HCT116 (cell line): ENCODE measurements at regions not wholly inside any gene's neighbourhood (a gene's known extent, or its start where the extent isn't known, plus 50 kb on each side); places are given as distances from the start of the nearest gene placed in this dataset.
A peak's percentile ranks its signal among the peaks of the same experiment; 100 is the strongest.

ENCODE experiments used
- ATAC-seq: fragments of 200-7000 bp; cut with Tn5 transposase; 2 replicates; pipeline ENCODE4 v1.9.1; 2020; ENCODE audit warnings: mild to moderate bottlenecking, moderate library complexity
- BruUV-seq: library from RNA; stranded (reverse); fragments of 400-500 nt; replicated peaks from 2 replicates; lab custom pipeline; 2021; lab: Mats Ljungman, UMichigan
- CTCF ChIA-PET: fragments of 300-600 bp; sonication (Branson Sonifier 250); formaldehyde crosslinking; loops from one replicate; lab custom pipeline; 2021; ENCODE audit warnings: antibody characterized with exemption; lab: Charles Lee
- POLR2A ChIA-PET: fragments of 300-600, 350-600 bp; sonication (Branson Sonifier 250); formaldehyde crosslinking; loops from one replicate; lab custom pipeline; 2021; ENCODE audit warnings: antibody characterized with exemption; lab: Charles Lee
- RAD21 ChIA-PET, 2 experiments: fragments of 300-600 bp; sonication (Branson Sonifier 250); formaldehyde crosslinking; loops; one replicate each; lab custom pipeline; 2023; ENCODE audit warnings: low total read pairs in 2 of 2; ENCODE audit not compliant: uncharacterized antibody in 2 of 2, unreplicated experiment in 2 of 2, low non-redundant PET in 1 of 2; lab: Charles Lee
- DNase-seq: peaks from one replicate; pipeline ENCODE4 v3.0.0-alpha.2; 2010; ENCODE audit warnings: low read depth, low spot score
- H2AFZ ChIP-seq: fragments of 200-600 bp; shearing (Covaris generic), sonication (generic); 2 replicates; pipeline ENCODE4 v1.6.1; 2017; ENCODE audit warnings: low read depth, mixed run types, mixed read lengths, antibody characterized with exemption, low read length; ENCODE audit not compliant: poor library complexity, severe bottlenecking
- H3K27ac ChIP-seq: 2 replicates; pipeline ENCODE4 v1.5.1; 2012; ENCODE audit warnings: low read depth, low read length
- H3K27me3 ChIP-seq: fragments of 200-600 bp; sonication (generic); 2 replicates; pipeline ENCODE4 v1.6.1; 2016; ENCODE audit warnings: mixed run types, low read length, mixed read lengths; ENCODE audit not compliant: insufficient read depth
- H3K36me3 ChIP-seq, 2 experiments: fragments of 200-500 bp in 1 of 2; fragments of 200-600 bp in 1 of 2; sonication (Bioruptor generic) in 1 of 2; sonication (generic) in 1 of 2; 2 replicates each; pipeline versions ENCODE4 v1.5.1 to v1.6.1; 2014 to 2016; ENCODE audit warnings: low read length in 2 of 2, inconsistent platforms in 1 of 2, mixed read lengths in 1 of 2, mixed run types in 1 of 2; ENCODE audit not compliant: insufficient read depth in 2 of 2, control insufficient read depth in 1 of 2
- H3K4me1 ChIP-seq, 2 experiments: fragments of 200-600 bp in 1 of 2; sonication (generic) in 1 of 2; 2 replicates each; pipeline versions ENCODE4 v1.5.1 to v1.6.1; 2012 to 2017; ENCODE audit warnings: low read length in 2 of 2, inconsistent platforms in 1 of 2, mild to moderate bottlenecking in 1 of 2, mixed read lengths in 1 of 2, mixed run types in 1 of 2, moderate library complexity in 1 of 2; ENCODE audit not compliant: insufficient read depth in 2 of 2, control insufficient read depth in 1 of 2
- H3K4me2 ChIP-seq: fragments of 200-600 bp; sonication (generic); 2 replicates; pipeline ENCODE4 v1.6.1; 2017; ENCODE audit warnings: mixed run types, low read length, mixed read lengths
- H3K4me3 ChIP-seq, 2 experiments: fragments of 200-600 bp in 1 of 2; sonication (generic) in 1 of 2; replicated peaks in 1 of 2; 2 replicates each; pipeline ENCODE4 v1.5.1; 2011 to 2016; ENCODE audit warnings: low read length in 2 of 2, control low read depth in 1 of 2, low read depth in 1 of 2, mild to moderate bottlenecking in 1 of 2, mixed read lengths in 1 of 2, mixed run types in 1 of 2
- H3K79me2 ChIP-seq: fragments of 200-600 bp; sonication (generic); 2 replicates; pipeline ENCODE4 v1.6.1; 2017; ENCODE audit warnings: mild to moderate bottlenecking, mixed run types, low read length, moderate library complexity, mixed read lengths; ENCODE audit not compliant: insufficient read depth
- H3K9ac ChIP-seq: fragments of 200-600 bp; sonication (generic); 2 replicates; pipeline ENCODE4 v1.6.1; 2016; ENCODE audit warnings: low read length, mixed read lengths
- H3K9me2 ChIP-seq: fragments of 200-600 bp; sonication (generic), shearing (Covaris generic); 2 replicates; pipeline ENCODE4 v1.6.1; 2017; ENCODE audit warnings: mixed run types, mild to moderate bottlenecking, moderate library complexity; ENCODE audit not compliant: insufficient read depth
- H3K9me3 ChIP-seq, 2 experiments: fragments of 200-500 bp in 1 of 2; fragments of 200-600 bp in 1 of 2; sonication (Bioruptor generic) in 1 of 2; sonication (generic) in 1 of 2; 2 replicates each; pipeline ENCODE4 v1.6.1; 2014 to 2017; ENCODE audit warnings: low read length in 2 of 2, mixed read lengths in 2 of 2, inconsistent platforms in 1 of 2, low read depth in 1 of 2, mild to moderate bottlenecking in 1 of 2, mixed run types in 1 of 2, moderate library complexity in 1 of 2; ENCODE audit not compliant: control insufficient read depth in 1 of 2, insufficient read depth in 1 of 2
- H4K20me1 ChIP-seq: fragments of 200-600 bp; sonication (generic), shearing (Covaris generic); 2 replicates; pipeline ENCODE4 v1.6.1; 2017; ENCODE audit warnings: mixed run types, mild to moderate bottlenecking, moderate library complexity; ENCODE audit not compliant: insufficient read depth
- CBX3 ChIP-seq: IDR thresholded peaks from 2 replicates; pipeline ENCODE4 v1.6.1; 2012; ENCODE audit warnings: low read depth
- CEBPB ChIP-seq: IDR thresholded peaks from 2 replicates; pipeline ENCODE4 v1.6.1; 2012; ENCODE audit warnings: low read depth
- FOSL1 ChIP-seq: IDR thresholded peaks from 2 replicates; pipeline ENCODE4 v1.6.1; 2012; ENCODE audit warnings: low read depth
- JUND ChIP-seq: IDR thresholded peaks from 2 replicates; pipeline ENCODE4 v1.6.1; 2012
- POLR2A ChIP-seq: IDR thresholded peaks from 2 replicates; pipeline ENCODE4 v1.7.0; 2011; ENCODE audit warnings: borderline replicate concordance; ENCODE audit not compliant: insufficient read depth, insufficient read length; ENCODE audit errors: extremely low read depth
- POLR2AphosphoS5 ChIP-seq: IDR thresholded peaks from 2 replicates; pipeline ENCODE4 v1.6.1; 2011; ENCODE audit warnings: mild to moderate bottlenecking, low read depth, low read length, moderate library complexity
- SIN3A ChIP-seq: IDR thresholded peaks from 2 replicates; pipeline ENCODE4 v1.6.1; 2012; ENCODE audit warnings: low read depth
- SP1 ChIP-seq: IDR thresholded peaks from 2 replicates; pipeline ENCODE4 v1.6.1; 2012; ENCODE audit warnings: low read depth
- TCF7L2 ChIP-seq: IDR thresholded peaks from 2 replicates; pipeline ENCODE4 v1.7.0; 2011; ENCODE audit warnings: borderline replicate concordance, inconsistent platforms; ENCODE audit not compliant: insufficient read depth, insufficient read length; ENCODE audit errors: extremely low read depth
- ZNF274 ChIP-seq: fragments of 200-500 bp; sonication (Bioruptor generic); IDR thresholded peaks from 2 replicates; pipeline ENCODE4 v1.6.1; 2014; ENCODE audit warnings: mild to moderate bottlenecking, low read depth, low read length, inconsistent platforms
- intact Hi-C: fragments of 100-400 bp; cut with micrococcal nuclease; formaldehyde crosslinking; loops from 2 replicates; pipeline ENCODE4 v1.10.0; 2022
- TF ChIP-seq, protein P1 (sequence below): IDR thresholded peaks from 2 replicates; pipeline ENCODE4 v1.6.1; 2012
- TF ChIP-seq, protein P2 (sequence below), 3 experiments: fragments of 200-600 bp in 1 of 3; sonication (generic) in 1 of 3; IDR thresholded peaks in 2 of 3; conservative IDR thresholded peaks in 1 of 3; 2 replicates each; pipeline ENCODE4 v1.5.1; 2012 to 2017; ENCODE audit warnings: low read depth in 2 of 3, low read length in 2 of 3, antibody characterized with exemption in 1 of 3, borderline replicate concordance in 1 of 3, control low read depth in 1 of 3, mild to moderate bottlenecking in 1 of 3, mixed read lengths in 1 of 3, mixed run types in 1 of 3, moderate library complexity in 1 of 3; ENCODE audit not compliant: insufficient read depth in 1 of 3
- TF ChIP-seq, protein P3 (sequence below): IDR thresholded peaks from 2 replicates; pipeline ENCODE4 v1.6.1; 2012; ENCODE audit warnings: low read depth
- TF ChIP-seq, protein P4 (sequence below): IDR thresholded peaks from 2 replicates; pipeline ENCODE4 v1.6.1; 2012

DNA sequence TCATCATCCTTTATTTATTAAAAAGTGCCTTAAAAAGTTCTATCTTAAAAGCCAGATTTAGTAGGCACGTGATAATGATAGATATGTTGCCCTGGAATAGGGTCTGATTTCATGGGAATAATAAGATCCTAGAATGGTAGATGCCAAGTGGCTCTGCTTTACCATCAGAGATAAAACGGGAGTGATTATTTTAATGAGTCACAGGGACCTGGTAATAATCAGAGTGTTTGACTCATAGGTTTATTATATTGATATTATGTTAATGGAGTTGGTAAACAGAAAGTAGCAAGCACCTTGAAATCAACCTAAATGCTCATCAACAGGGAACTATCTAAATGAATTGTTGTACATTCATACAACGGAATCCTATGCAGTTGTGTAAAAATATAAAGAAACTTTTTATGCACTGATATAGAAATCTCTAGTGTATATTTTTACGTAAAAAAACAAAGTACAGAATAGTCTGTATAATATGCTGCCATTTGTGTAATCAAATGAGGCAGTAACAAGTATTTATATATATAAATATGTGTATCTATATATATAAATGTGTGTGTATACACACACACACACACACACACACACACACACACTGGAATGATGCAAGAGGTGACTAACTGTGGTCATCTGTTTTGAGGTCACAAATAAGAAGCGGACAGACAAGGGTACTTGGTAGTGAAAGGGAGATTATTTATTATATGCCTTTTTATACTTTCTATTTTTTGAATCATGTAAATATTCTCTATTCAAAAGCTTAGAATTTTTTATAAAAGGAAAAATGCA is 78.6 kb upstream of the DYNC1I1 start:
- POLR2A ChIA-PET: no interaction called here
- Histone ChIP-seq H3K27me3 (no peaks in the 10 kb centered on the region), H3K4me3 (no peak overlapping the region), H3K36me3 (no peaks in the 10 kb centered on the region), H3K9me2 (no peaks in the 10 kb centered on the region), H4K20me1 (no peaks in the 10 kb centered on the region), H3K79me2 (no peaks in the 10 kb centered on the region), H2AFZ (no peak overlapping the region), H3K27ac (no peak overlapping the region), H3K4me1 (no peaks in the 10 kb centered on the region), H3K4me2 (no peak overlapping the region), H3K9ac (no peak overlapping the region), H3K9me3 (no peaks in the 10 kb centered on the region)
- TF ChIP-seq JUND (0 out of 2 replicates have a peak, but pooled peaks have one; percentile 6), CEBPB (peak; percentile 68; the same call in 1 of the 2 replicates), SIN3A (no peak), FOSL1 (peak; percentile 27)
- TF ChIP-seq, protein P1, sequence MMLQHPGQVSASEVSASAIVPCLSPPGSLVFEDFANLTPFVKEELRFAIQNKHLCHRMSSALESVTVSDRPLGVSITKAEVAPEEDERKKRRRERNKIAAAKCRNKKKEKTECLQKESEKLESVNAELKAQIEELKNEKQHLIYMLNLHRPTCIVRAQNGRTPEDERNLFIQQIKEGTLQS: no peak
- DNase-seq: peak; percentile 19
- BruUV-seq: no TSS peak
- CTCF ChIA-PET: interaction anchor here (1.1 to 6.1 kb wide), 4 partner anchors 7 to 231 kb away, joined by 3 to 64 read pairs (median 6); no protein-coding TSS in a partner anchor
- intact Hi-C loops: no loop called here
- no peak for ATAC-seq
- RAD21 ChIA-PET: no interaction called here

DNA sequence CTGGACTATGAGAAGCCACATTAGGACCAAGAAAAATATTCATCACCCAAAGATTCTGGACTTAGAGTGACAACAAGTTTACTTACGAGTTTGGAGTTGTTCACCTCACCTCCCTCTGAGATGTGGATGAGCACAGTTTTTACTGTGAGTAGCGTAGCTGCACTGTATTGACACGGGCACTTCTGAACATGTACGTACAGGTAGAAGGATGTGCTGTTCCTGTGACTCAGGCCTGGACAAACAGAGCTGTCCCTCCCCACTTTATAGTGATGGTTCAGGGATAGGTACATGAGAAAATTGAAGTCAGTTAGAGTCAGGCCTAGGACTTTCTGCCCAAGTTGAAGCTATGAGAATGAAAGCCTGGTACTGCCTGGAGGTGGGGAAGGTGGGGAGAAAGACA is 80.9 kb upstream of the DYNC1I1 start:
- H3K79me2 ChIP-seq: no peaks in the 10 kb centered on the region
- H3K4me1 ChIP-seq: no peaks in the 10 kb centered on the region
- no peak overlapping the region for H3K27ac ChIP-seq
- ATAC-seq: no peak
- no peak for DNase-seq
- RAD21 ChIA-PET: no interaction called here
- H3K9ac ChIP-seq: no peak overlapping the region
- TF ChIP-seq, protein P2, sequence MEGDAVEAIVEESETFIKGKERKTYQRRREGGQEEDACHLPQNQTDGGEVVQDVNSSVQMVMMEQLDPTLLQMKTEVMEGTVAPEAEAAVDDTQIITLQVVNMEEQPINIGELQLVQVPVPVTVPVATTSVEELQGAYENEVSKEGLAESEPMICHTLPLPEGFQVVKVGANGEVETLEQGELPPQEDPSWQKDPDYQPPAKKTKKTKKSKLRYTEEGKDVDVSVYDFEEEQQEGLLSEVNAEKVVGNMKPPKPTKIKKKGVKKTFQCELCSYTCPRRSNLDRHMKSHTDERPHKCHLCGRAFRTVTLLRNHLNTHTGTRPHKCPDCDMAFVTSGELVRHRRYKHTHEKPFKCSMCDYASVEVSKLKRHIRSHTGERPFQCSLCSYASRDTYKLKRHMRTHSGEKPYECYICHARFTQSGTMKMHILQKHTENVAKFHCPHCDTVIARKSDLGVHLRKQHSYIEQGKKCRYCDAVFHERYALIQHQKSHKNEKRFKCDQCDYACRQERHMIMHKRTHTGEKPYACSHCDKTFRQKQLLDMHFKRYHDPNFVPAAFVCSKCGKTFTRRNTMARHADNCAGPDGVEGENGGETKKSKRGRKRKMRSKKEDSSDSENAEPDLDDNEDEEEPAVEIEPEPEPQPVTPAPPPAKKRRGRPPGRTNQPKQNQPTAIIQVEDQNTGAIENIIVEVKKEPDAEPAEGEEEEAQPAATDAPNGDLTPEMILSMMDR (IDR thresholded peaks at IDR 0.05 in 2 of 3, conservative IDR thresholded peaks at IDR 0.05 in 1 of 3; ENCODE audit: borderline replicate concordance in 1 of 3, insufficient read depth in 1 of 3, low read depth in 2 of 3, low read length in 2 of 3): no peak
- no peak for TF ChIP-seq CEBPB
- TF ChIP-seq, protein P3, sequence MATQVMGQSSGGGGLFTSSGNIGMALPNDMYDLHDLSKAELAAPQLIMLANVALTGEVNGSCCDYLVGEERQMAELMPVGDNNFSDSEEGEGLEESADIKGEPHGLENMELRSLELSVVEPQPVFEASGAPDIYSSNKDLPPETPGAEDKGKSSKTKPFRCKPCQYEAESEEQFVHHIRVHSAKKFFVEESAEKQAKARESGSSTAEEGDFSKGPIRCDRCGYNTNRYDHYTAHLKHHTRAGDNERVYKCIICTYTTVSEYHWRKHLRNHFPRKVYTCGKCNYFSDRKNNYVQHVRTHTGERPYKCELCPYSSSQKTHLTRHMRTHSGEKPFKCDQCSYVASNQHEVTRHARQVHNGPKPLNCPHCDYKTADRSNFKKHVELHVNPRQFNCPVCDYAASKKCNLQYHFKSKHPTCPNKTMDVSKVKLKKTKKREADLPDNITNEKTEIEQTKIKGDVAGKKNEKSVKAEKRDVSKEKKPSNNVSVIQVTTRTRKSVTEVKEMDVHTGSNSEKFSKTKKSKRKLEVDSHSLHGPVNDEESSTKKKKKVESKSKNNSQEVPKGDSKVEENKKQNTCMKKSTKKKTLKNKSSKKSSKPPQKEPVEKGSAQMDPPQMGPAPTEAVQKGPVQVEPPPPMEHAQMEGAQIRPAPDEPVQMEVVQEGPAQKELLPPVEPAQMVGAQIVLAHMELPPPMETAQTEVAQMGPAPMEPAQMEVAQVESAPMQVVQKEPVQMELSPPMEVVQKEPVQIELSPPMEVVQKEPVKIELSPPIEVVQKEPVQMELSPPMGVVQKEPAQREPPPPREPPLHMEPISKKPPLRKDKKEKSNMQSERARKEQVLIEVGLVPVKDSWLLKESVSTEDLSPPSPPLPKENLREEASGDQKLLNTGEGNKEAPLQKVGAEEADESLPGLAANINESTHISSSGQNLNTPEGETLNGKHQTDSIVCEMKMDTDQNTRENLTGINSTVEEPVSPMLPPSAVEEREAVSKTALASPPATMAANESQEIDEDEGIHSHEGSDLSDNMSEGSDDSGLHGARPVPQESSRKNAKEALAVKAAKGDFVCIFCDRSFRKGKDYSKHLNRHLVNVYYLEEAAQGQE: no peak
- TF ChIP-seq, protein P4, sequence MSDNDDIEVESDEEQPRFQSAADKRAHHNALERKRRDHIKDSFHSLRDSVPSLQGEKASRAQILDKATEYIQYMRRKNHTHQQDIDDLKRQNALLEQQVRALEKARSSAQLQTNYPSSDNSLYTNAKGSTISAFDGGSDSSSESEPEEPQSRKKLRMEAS: no peak
- no peak for TF ChIP-seq CBX3
- TF ChIP-seq SP1: no peak
- TF ChIP-seq POLR2A: no peak
- TF ChIP-seq TCF7L2: no peak
- TF ChIP-seq ZNF274: no peak
- no peak for TF ChIP-seq POLR2AphosphoS5
- no peaks in the 10 kb centered on the region for H4K20me1 ChIP-seq
- no peak overlapping the region for H3K4me3 ChIP-seq
- H2AFZ ChIP-seq: no peak overlapping the region
- no peaks in the 10 kb centered on the region for H3K27me3 ChIP-seq
- BruUV-seq: no TSS peak
- H3K36me3 ChIP-seq: no peaks in the 10 kb centered on the region
- CTCF ChIA-PET: interaction anchor here (1.8 to 7.0 kb wide), 11 partner anchors 33 to 1394 kb away, joined by 4 to 226 read pairs (median 12); no protein-coding TSS in a partner anchor
- POLR2A ChIA-PET: interaction anchor here (1.5 kb wide), 1 partner anchor 180 kb away, joined by 4 read pairs; no protein-coding TSS in a partner anchor
- no peak overlapping the region for H3K4me2 ChIP-seq
- no peaks in the 10 kb centered on the region for H3K9me3 ChIP-seq
- no peaks in the 10 kb centered on the region for H3K9me2 ChIP-seq
- intact Hi-C loops: no loop called here
